Stomach (tissue), 8 donors: ENCODE measurements at regions not wholly inside any gene's neighbourhood (a gene's known extent, or its start where the extent isn't known, plus 50 kb on each side); places are given as distances from the start of the nearest gene placed in this dataset.
A peak's percentile ranks its signal among the peaks of the same experiment; 100 is the strongest.

Experiments used
- DNase-seq, 2 donors: peaks; one replicate each; pipeline versions ENCODE4 v3.0.0 to v3.0.0-alpha.2; 2013 to 2019
- H3K27ac ChIP-seq, 5 donors: fragments of 200-600 bp in 4 of 5; sonication (generic) in 4 of 5; one replicate each; pipeline ENCODE4 v1.5.1; 2013 to 2019; ENCODE audit warnings: mild to moderate bottlenecking in 1 of 5, moderate library complexity in 1 of 5
- H3K27me3 ChIP-seq, 3 donors: fragments of 200-600 bp; sonication (generic); one replicate each; pipeline ENCODE4 v1.5.1; 2017 to 2019; ENCODE audit warnings: mixed run types in 1 of 3
- H3K36me3 ChIP-seq, 4 donors: fragments of 200-600 bp; sonication (generic); 1 replicate in 3 of 4; 2 replicates in 1 of 4; pipeline ENCODE4 v1.5.1; 2016 to 2019
- H3K4me1 ChIP-seq, 4 donors: fragments of 200-600 bp; sonication (generic); one replicate each; pipeline ENCODE4 v1.5.1; 2016 to 2019
- H3K4me3 ChIP-seq, 4 donors: fragments of 200-600 bp; sonication (generic) in 3 of 4; one replicate each; pipeline ENCODE4 v1.5.1; 2016 to 2019; ENCODE audit warnings: mild to moderate bottlenecking in 1 of 4
- H3K9me3 ChIP-seq, 4 donors: fragments of 200-600 bp; sonication (generic); one replicate each; pipeline ENCODE4 v1.5.1; 2016 to 2019
- CTCF ChIP-seq, 7 experiments: fragments of 450-650 bp in 4 of 7; fragments of 200-600 bp in 3 of 7; sonication (generic) in 3 of 7; IDR thresholded peaks; one replicate each; pipeline ENCODE4 v1.5.1; 2016 to 2019; ENCODE audit warnings: antibody characterized with exemption in 7 of 7, control low read depth in 2 of 7, mild to moderate bottlenecking in 1 of 7
- EP300 ChIP-seq: sonication (generic); formaldehyde crosslinking; IDR thresholded peaks from one replicate; pipeline ENCODE4 v1.6.1; 2017; ENCODE audit warnings: antibody characterized with exemption
- POLR2A ChIP-seq, 4 donors: fragments of 450-650 bp; IDR thresholded peaks; one replicate each; pipeline ENCODE4 v1.6.1; 2016; ENCODE audit warnings: antibody characterized with exemption in 4 of 4, control low read depth in 2 of 4, mild to moderate bottlenecking in 1 of 4, moderate library complexity in 1 of 4
- POLR2AphosphoS5 ChIP-seq, 3 donors: sonication (generic); formaldehyde crosslinking; IDR thresholded peaks; one replicate each; pipeline ENCODE4 v1.6.1; 2016; ENCODE audit warnings: antibody characterized with exemption in 3 of 3
- WGBS, 5 donors: extraction: QIAGEN DNeasy Blood & Tissue Kit in 3 of 5; methylation state at CpG; one replicate each; pipeline versions ENCODE4 v1.1.5 to v1.1.7; 2013 to 2018; 5-methylcytosine and 5-hydroxymethylcytosine counted together
- intact Hi-C: fragments of 100-400 bp; cut with DNase I; formaldehyde crosslinking; loops from one replicate; pipeline ENCODE4 v1.15.1; 2023; ENCODE audit warnings: low total_unique reads
- donor health status: healthy with polysubstance abuse.
- donor health status: Bipolar disorder and iron deficiency.
- donor health status: healthy.

GRCh38 chr1:38418195-38419030 is 371.8 kb upstream of the POU3F1 start:
- H3K9me3 ChIP-seq, result peaks cover 0 to 18% (median 17%) of the 10 kb centered on the region in 4 donors
- intact Hi-C loops, result no loop called here
- peak in 1 of 2 donors; percentile 16 for DNase-seq
- H3K27me3 ChIP-seq, result peaks cover 0 to 14% (median 0%) of the 10 kb centered on the region in 3 donors
- no peaks in the 10 kb centered on the region for H3K36me3 ChIP-seq
- TF ChIP-seq POLR2AphosphoS5 (IDR thresholded peaks at IDR 0.05) (no peak), CTCF (IDR thresholded peaks at IDR 0.05) (no peak)
- H3K27ac ChIP-seq, result no peak overlapping the region
- H3K4me1 ChIP-seq, result no peaks in the 10 kb centered on the region
- WGBS, 5 donors, result 66 to 87% (median 78%) methylated on average over 9 of the region's 9 CpGs
- no peak overlapping the region for H3K4me3 ChIP-seq

GRCh38 chr1:38403667-38404066 is 357.1 kb upstream of the POU3F1 start:
- intact Hi-C loops, result no loop called here
- H3K4me1 ChIP-seq, result no peaks in the 10 kb centered on the region
- no peak for DNase-seq
- H3K9me3 ChIP-seq, result peaks cover 0 to 33% (median 23%) of the 10 kb centered on the region in 4 donors
- H3K4me3 ChIP-seq, result no peak overlapping the region
- no peak overlapping the region for H3K27ac ChIP-seq
- TF ChIP-seq POLR2A (IDR thresholded peaks at IDR 0.05) (no peak), CTCF (IDR thresholded peaks at IDR 0.05) (no peak), POLR2AphosphoS5 (IDR thresholded peaks at IDR 0.05) (no peak), EP300 (no peak)
- H3K36me3 ChIP-seq, result no peaks in the 10 kb centered on the region
- H3K27me3 ChIP-seq, result peaks cover 0 to 5% (median 0%) of the 10 kb centered on the region in 3 donors
- WGBS, 5 donors, result 67 to 81% (median 74%) methylated on average over 2 of the region's 2 CpGs

- Histone ChIP-seq H3K36me3 (no peaks in the 10 kb centered on the region), H3K4me1 (no peaks in the 10 kb centered on the region), H3K9me3 (peaks cover 0 to 35% (median 23%) of the 10 kb centered on the region in 4 donors), H3K27ac (no peak overlapping the region), H3K4me3 (no peak overlapping the region), H3K27me3 (peaks cover 0 to 5% (median 0%) of the 10 kb centered on the region in 3 donors)
- intact Hi-C loops, result no loop called here
- DNase-seq, result no peak
- no peak for TF ChIP-seq CTCF (IDR thresholded peaks at IDR 0.05)
- TF ChIP-seq POLR2AphosphoS5 (IDR thresholded peaks at IDR 0.05), result no peak
- TF ChIP-seq POLR2A (IDR thresholded peaks at IDR 0.05), result no peak
- TF ChIP-seq EP300, result no peak
- 24 to 67% (median 37%) methylated on average over 2 of the region's 2 CpGs for WGBS, 5 donors
These were observed 355.7 kb upstream of the POU3F1 start for GRCh38 chr1:38402230-38402815.

- no peak for TF ChIP-seq POLR2AphosphoS5 (IDR thresholded peaks at IDR 0.05)
- no peak for TF ChIP-seq CTCF (IDR thresholded peaks at IDR 0.05)
- TF ChIP-seq POLR2A (IDR thresholded peaks at IDR 0.05), result no peak
- no peak for TF ChIP-seq EP300
- 79 to 90% (median 84%) methylated on average over 1 of the region's 1 CpG for WGBS, 5 donors
These were observed 350.0 kb upstream of the POU3F1 start for GRCh38 chr1:38396606-38397005.

More at GRCh38 chr1:38396606-38397005, 350.0 kb upstream of the POU3F1 start:
- Histone ChIP-seq H3K4me3 (no peak overlapping the region), H3K27me3 (peaks cover 0 to 11% (median 0%) of the 10 kb centered on the region in 3 donors), H3K4me1 (no peaks in the 10 kb centered on the region), H3K27ac (no peak overlapping the region), H3K9me3 (peaks cover 0 to 21% (median 9%) of the 10 kb centered on the region in 4 donors), H3K36me3 (no peaks in the 10 kb centered on the region)
- intact Hi-C loops, result no loop called here
- no peak for DNase-seq
